ENCODE measurements at regions not wholly inside any gene's neighbourhood (a gene's known extent, or its start where the extent isn't known, plus 50 kb on each side); places are given as distances from the start of the nearest gene placed in this dataset.

DNA sequence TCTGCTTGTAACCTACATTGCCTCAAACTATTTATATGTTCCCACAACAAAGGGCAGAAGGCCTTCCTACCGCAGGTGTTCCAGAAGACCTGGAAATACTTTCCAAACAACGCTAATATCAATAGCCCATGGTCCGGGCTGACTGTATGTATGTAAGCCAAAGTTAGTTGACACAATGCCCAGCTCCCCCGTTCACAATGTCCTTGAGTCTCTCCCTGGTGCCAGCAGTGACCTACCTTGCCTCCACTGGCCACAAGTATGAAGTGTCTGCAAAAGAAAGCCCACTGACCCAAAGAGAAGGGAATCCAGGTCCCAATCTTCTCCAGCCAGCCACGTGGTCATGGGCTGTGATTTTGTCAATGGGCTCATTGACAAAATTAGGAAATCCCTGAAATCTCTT, 118.6 kb downstream of the DLEU7 start:
- Mint-ChIP-seq H3K4me3 (no peak overlapping the region), H3K9me3 (ENCODE audit: insufficient read depth) (no peaks in the 10 kb centered on the region), H3K27ac (no peak overlapping the region), H3K4me1 (peaks cover 29% of the 10 kb centered on the region), H3K27me3 (no peaks in the 10 kb centered on the region)
- H3K27me3 ChIP-seq (replicated peaks in 1 of 4; ENCODE audit: control extremely low read depth in 1 of 4, control insufficient read depth in 3 of 4, insufficient read depth in 4 of 4, low read length in 3 of 4): no peaks in the 10 kb centered on the region
- TF ChIP-seq, protein P1, sequence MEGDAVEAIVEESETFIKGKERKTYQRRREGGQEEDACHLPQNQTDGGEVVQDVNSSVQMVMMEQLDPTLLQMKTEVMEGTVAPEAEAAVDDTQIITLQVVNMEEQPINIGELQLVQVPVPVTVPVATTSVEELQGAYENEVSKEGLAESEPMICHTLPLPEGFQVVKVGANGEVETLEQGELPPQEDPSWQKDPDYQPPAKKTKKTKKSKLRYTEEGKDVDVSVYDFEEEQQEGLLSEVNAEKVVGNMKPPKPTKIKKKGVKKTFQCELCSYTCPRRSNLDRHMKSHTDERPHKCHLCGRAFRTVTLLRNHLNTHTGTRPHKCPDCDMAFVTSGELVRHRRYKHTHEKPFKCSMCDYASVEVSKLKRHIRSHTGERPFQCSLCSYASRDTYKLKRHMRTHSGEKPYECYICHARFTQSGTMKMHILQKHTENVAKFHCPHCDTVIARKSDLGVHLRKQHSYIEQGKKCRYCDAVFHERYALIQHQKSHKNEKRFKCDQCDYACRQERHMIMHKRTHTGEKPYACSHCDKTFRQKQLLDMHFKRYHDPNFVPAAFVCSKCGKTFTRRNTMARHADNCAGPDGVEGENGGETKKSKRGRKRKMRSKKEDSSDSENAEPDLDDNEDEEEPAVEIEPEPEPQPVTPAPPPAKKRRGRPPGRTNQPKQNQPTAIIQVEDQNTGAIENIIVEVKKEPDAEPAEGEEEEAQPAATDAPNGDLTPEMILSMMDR (IDR thresholded peaks at IDR 0.05): no peak
- no peak for TF ChIP-seq EZH2 (IDR thresholded peaks at IDR 0.05; ENCODE audit: borderline replicate concordance, insufficient read depth, low read depth, low read length, poor library complexity, severe bottlenecking)
- H3K36me3 ChIP-seq (replicated peaks in 1 of 2; ENCODE audit: control extremely low read depth in 1 of 2, control insufficient read depth in 1 of 2, extremely low read depth in 1 of 2, insufficient read depth in 2 of 2, low read length in 1 of 2): no peaks in the 10 kb centered on the region
- peaks cover 25 to 30% of the 10 kb centered on the region in 2 donors for H3K4me1 ChIP-seq (ENCODE audit: control insufficient read depth in 2 of 2, insufficient read depth in 2 of 2, low read length in 2 of 2)
- ChIA-PET POLR2A (no interaction called here), CTCF (no interaction called here)
- no peak overlapping the region for H3K4me3 ChIP-seq (ENCODE audit: control extremely low read depth in 1 of 5, extremely low read depth in 1 of 5, insufficient read depth in 1 of 5, low read depth in 2 of 5, low read length in 4 of 5)
- H3K9me3 ChIP-seq (ENCODE audit: control extremely low read depth in 1 of 3, control insufficient read depth in 2 of 3, insufficient read depth in 1 of 3, low read length in 2 of 3): peaks cover 0 to 1% (median 0%) of the 10 kb centered on the region in 3 donors
- no peaks in the 10 kb centered on the region for H4K20me1 ChIP-seq (ENCODE audit: control insufficient read depth, insufficient read depth, low read length, poor library complexity, severe bottlenecking)
- 88% methylated on average over 2 of the region's 5 CpGs for WGBS (ENCODE audit: insufficient coverage)
- intact Hi-C loops (cut with micrococcal nuclease): no loop called here
- H3K4me2 ChIP-seq (replicated peaks; ENCODE audit: low read depth, low read length, poor library complexity, severe bottlenecking): no peak overlapping the region
- H3K79me2 ChIP-seq (ENCODE audit: control insufficient read depth, insufficient read depth, low read length): no peaks in the 10 kb centered on the region
- no peak overlapping the region for H3K9ac ChIP-seq (ENCODE audit: low read length)
- no peak overlapping the region for H3K27ac ChIP-seq (ENCODE audit: low read length in 2 of 2)
- no peak for ATAC-seq (ENCODE audit: low read depth)
- no peak for DNase-seq
- H2AFZ ChIP-seq (ENCODE audit: insufficient read depth, low read depth, low read length, poor library complexity, severe bottlenecking): peak overlapping the region; percentile 16

DNA sequence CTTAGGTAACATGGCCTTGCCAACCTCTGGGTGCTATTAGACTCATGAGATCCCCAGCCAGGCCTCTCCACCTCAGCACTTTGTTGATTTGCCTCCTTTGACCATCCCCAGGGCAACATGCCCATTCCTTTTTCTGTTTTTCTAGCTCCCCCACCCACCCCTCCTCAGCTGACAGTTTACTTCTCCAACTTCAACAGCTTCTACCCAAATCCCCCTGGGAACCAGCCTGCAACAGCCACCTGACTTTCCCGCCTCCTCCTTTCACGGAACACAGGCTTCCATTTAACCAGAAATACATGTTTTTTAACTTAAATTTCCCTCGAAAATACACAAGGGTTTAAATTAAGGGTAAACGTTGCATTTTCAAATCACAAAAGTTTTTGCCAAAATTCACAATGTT, 117.3 kb downstream of the DLEU7 start:
- Histone ChIP-seq H2AFZ (ENCODE audit: insufficient read depth, low read depth, low read length, poor library complexity, severe bottlenecking) (peak overlapping the region; percentile 36), H4K20me1 (ENCODE audit: control insufficient read depth, insufficient read depth, low read length, poor library complexity, severe bottlenecking) (no peaks in the 10 kb centered on the region), H3K4me1 (ENCODE audit: control insufficient read depth in 2 of 2, insufficient read depth in 2 of 2, low read length in 2 of 2) (peaks cover 25 to 30% of the 10 kb centered on the region in 2 donors), H3K4me2 (replicated peaks; ENCODE audit: low read depth, low read length, poor library complexity, severe bottlenecking) (peak overlapping the region; percentile 14), H3K79me2 (ENCODE audit: control insufficient read depth, insufficient read depth, low read length) (no peaks in the 10 kb centered on the region), H3K36me3 (replicated peaks in 1 of 2; ENCODE audit: control extremely low read depth in 1 of 2, control insufficient read depth in 1 of 2, extremely low read depth in 1 of 2, insufficient read depth in 2 of 2, low read length in 1 of 2) (no peaks in the 10 kb centered on the region), H3K27me3 (replicated peaks in 1 of 4; ENCODE audit: control extremely low read depth in 1 of 4, control insufficient read depth in 3 of 4, insufficient read depth in 4 of 4, low read length in 3 of 4) (no peaks in the 10 kb centered on the region), H3K9me3 (ENCODE audit: control extremely low read depth in 1 of 3, control insufficient read depth in 2 of 3, insufficient read depth in 1 of 3, low read length in 2 of 3) (peaks cover 0 to 4% (median 1%) of the 10 kb centered on the region in 3 donors), H3K27ac (ENCODE audit: low read length in 2 of 2) (no peak overlapping the region), H3K4me3 (ENCODE audit: control extremely low read depth in 1 of 5, extremely low read depth in 1 of 5, insufficient read depth in 1 of 5, low read depth in 2 of 5, low read length in 4 of 5) (no peak overlapping the region), H3K9ac (ENCODE audit: low read length) (no peak overlapping the region)
- ChIA-PET POLR2A (interaction anchor here (0.6 kb wide), 1 partner anchor 58 kb away, joined by 8 read pairs; no protein-coding TSS in a partner anchor), CTCF (no interaction called here)
- DNase-seq (peak; percentile 33), ATAC-seq (ENCODE audit: low read depth) (peak; percentile 24)
- TF ChIP-seq EZH2 (IDR thresholded peaks at IDR 0.05; ENCODE audit: borderline replicate concordance, insufficient read depth, low read depth, low read length, poor library complexity, severe bottlenecking): no peak
- TF ChIP-seq, protein P1 (IDR thresholded peaks at IDR 0.05): no peak
- Mint-ChIP-seq H3K4me3 (peak overlapping the region; percentile 49), H3K27ac (peak overlapping the region; percentile 75), H3K27me3 (no peaks in the 10 kb centered on the region), H3K9me3 (ENCODE audit: insufficient read depth) (no peaks in the 10 kb centered on the region), H3K4me1 (peaks cover 29% of the 10 kb centered on the region)
- 20% methylated on average over 1 of the region's 4 CpGs for WGBS (ENCODE audit: insufficient coverage)
- intact Hi-C loops (cut with micrococcal nuclease): no loop called here
